ENCODE measurements at regions not wholly inside any gene's neighbourhood (a gene's known extent, or its start where the extent isn't known, plus 50 kb on each side); places are given as distances from the start of the nearest gene placed in this dataset.

DNA sequence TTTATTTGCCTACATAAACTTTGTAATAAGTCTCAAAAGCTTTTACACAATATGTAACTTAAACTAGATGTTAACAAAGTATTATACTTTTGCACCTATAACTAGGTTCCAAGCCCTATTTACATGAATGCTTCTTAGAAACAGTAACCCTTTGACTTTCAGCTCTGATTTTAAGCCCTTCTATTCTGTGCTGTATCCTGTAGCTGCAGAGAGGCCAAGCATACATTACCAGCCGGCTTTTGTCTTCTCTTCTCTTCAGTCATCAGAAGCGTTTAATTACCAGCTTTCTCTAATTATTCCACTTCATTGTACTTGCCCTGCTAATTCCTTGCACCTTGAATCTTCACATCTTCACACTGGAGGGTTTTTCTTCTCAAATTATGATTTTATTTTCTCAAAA lies 403.1 kb downstream of the PDGFC start:
- TF ChIP-seq, protein P1, sequence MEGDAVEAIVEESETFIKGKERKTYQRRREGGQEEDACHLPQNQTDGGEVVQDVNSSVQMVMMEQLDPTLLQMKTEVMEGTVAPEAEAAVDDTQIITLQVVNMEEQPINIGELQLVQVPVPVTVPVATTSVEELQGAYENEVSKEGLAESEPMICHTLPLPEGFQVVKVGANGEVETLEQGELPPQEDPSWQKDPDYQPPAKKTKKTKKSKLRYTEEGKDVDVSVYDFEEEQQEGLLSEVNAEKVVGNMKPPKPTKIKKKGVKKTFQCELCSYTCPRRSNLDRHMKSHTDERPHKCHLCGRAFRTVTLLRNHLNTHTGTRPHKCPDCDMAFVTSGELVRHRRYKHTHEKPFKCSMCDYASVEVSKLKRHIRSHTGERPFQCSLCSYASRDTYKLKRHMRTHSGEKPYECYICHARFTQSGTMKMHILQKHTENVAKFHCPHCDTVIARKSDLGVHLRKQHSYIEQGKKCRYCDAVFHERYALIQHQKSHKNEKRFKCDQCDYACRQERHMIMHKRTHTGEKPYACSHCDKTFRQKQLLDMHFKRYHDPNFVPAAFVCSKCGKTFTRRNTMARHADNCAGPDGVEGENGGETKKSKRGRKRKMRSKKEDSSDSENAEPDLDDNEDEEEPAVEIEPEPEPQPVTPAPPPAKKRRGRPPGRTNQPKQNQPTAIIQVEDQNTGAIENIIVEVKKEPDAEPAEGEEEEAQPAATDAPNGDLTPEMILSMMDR (conservative IDR thresholded peaks at IDR 0.05; ENCODE audit: low read depth, low read length) = no peak
- TF ChIP-seq RCOR1 (IDR thresholded peaks at IDR 0.05; ENCODE audit: insufficient replicate concordance, low read length) = no peak
- no peak for TF ChIP-seq MXI1 (IDR thresholded peaks at IDR 0.05; ENCODE audit: borderline replicate concordance, low read depth, low read length)
- TF ChIP-seq BHLHE40 (IDR thresholded peaks at IDR 0.05; ENCODE audit: low read depth, low read length) = no peak
- no peak for TF ChIP-seq MAFK (IDR thresholded peaks at IDR 0.05; ENCODE audit: low read depth, low read length)
- TF ChIP-seq POLR2A (IDR thresholded peaks at IDR 0.05; ENCODE audit: low read depth, low read length) = no peak
- TF ChIP-seq, protein P2, sequence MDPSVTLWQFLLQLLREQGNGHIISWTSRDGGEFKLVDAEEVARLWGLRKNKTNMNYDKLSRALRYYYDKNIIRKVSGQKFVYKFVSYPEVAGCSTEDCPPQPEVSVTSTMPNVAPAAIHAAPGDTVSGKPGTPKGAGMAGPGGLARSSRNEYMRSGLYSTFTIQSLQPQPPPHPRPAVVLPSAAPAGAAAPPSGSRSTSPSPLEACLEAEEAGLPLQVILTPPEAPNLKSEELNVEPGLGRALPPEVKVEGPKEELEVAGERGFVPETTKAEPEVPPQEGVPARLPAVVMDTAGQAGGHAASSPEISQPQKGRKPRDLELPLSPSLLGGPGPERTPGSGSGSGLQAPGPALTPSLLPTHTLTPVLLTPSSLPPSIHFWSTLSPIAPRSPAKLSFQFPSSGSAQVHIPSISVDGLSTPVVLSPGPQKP (IDR thresholded peaks at IDR 0.05; ENCODE audit: borderline replicate concordance, low read depth, low read length) = no peak
- no peak for TF ChIP-seq NFE2L2 (IDR thresholded peaks at IDR 0.05; ENCODE audit: low read depth, low read length)
- TF ChIP-seq RAD21 (IDR thresholded peaks at IDR 0.05; ENCODE audit: low read length) = no peak
